Rectal smooth muscle tissue (tissue), 1 donor: ENCODE measurements at regions not wholly inside any gene's neighbourhood (a gene's known extent, or its start where the extent isn't known, plus 50 kb on each side); places are given as distances from the start of the nearest gene placed in this dataset.
"Not testable (repeated sequence)": the region's sequence is repeated elsewhere in the genome, so short reads cannot be mapped to it uniquely, and the experiment has no call there.

ENCODE experiments used
- H3K27ac ChIP-seq: one replicate; pipeline ENCODE4 v1.7.0; 2013; ENCODE audit warnings: low read depth, low read length, inconsistent platforms
- H3K27me3 ChIP-seq: one replicate; pipeline ENCODE4 v1.7.0; 2013; ENCODE audit warnings: low read length; ENCODE audit not compliant: control insufficient read depth, insufficient read depth
- H3K36me3 ChIP-seq: one replicate; pipeline ENCODE4 v1.7.0; 2013; ENCODE audit warnings: low read length; ENCODE audit not compliant: control insufficient read depth, insufficient read depth
- H3K4me1 ChIP-seq: one replicate; pipeline ENCODE4 v1.7.0; 2013; ENCODE audit warnings: low read length; ENCODE audit not compliant: control insufficient read depth, insufficient read depth
- H3K4me3 ChIP-seq: one replicate; pipeline ENCODE4 v1.7.0; 2013; ENCODE audit warnings: low read length
- H3K9ac ChIP-seq: one replicate; pipeline ENCODE4 v1.7.0; 2013; ENCODE audit warnings: low read length

- Histone ChIP-seq H3K4me1 (no peaks in the 10 kb centered on the region), H3K9ac (no peak overlapping the region), H3K27ac (no peak overlapping the region), H3K4me3 (no peak overlapping the region), H3K27me3 (no peaks in the 10 kb centered on the region), H3K36me3 (no peaks in the 10 kb centered on the region)
These were observed 708.6 kb upstream of the ZNF608 start for GRCh38 chr5:125455041-125455440.

GRCh38 chr5:125456005-125456404 is 709.6 kb upstream of the ZNF608 start:
- not testable (repeated sequence) for H3K36me3 ChIP-seq, H3K27ac ChIP-seq, H3K4me3 ChIP-seq, H3K27me3 ChIP-seq, H3K4me1 ChIP-seq, H3K9ac ChIP-seq

- Histone ChIP-seq H3K36me3 (no peaks in the 10 kb centered on the region), H3K4me1 (no peaks in the 10 kb centered on the region), H3K4me3 (no peak overlapping the region), H3K27ac (no peak overlapping the region), H3K9ac (no peak overlapping the region), H3K27me3 (no peaks in the 10 kb centered on the region)
These were observed 711.2 kb upstream of the ZNF608 start for GRCh38 chr5:125457617-125458016.

GRCh38 chr5:125458949-125459348 is 712.5 kb upstream of the ZNF608 start:
- H3K27me3 ChIP-seq, H3K4me1 ChIP-seq, H3K4me3 ChIP-seq, H3K9ac ChIP-seq, H3K27ac ChIP-seq, H3K36me3 ChIP-seq: not testable (repeated sequence)

- Histone ChIP-seq H3K4me3 (no peak overlapping the region), H3K27ac (no peak overlapping the region), H3K4me1 (no peaks in the 10 kb centered on the region), H3K9ac (no peak overlapping the region), H3K36me3 (no peaks in the 10 kb centered on the region), H3K27me3 (no peaks in the 10 kb centered on the region)
These were observed 715.2 kb upstream of the ZNF608 start for GRCh38 chr5:125461641-125462072.

- Histone ChIP-seq H3K27me3 (no peaks in the 10 kb centered on the region), H3K4me1 (no peaks in the 10 kb centered on the region), H3K27ac (no peak overlapping the region), H3K4me3 (no peak overlapping the region), H3K36me3 (no peaks in the 10 kb centered on the region), H3K9ac (no peak overlapping the region)
These were observed 717.1 kb upstream of the ZNF608 start for GRCh38 chr5:125463466-125464092.

- H3K4me3 ChIP-seq, result no peak overlapping the region
- H3K9ac ChIP-seq, result no peak overlapping the region
- H3K4me1 ChIP-seq, result no peaks in the 10 kb centered on the region
- no peaks in the 10 kb centered on the region for H3K36me3 ChIP-seq
- H3K27me3 ChIP-seq, result no peaks in the 10 kb centered on the region
- no peak overlapping the region for H3K27ac ChIP-seq
These were observed 718.5 kb upstream of the ZNF608 start for GRCh38 chr5:125464847-125465432.

GRCh38 chr5:125465703-125466102 is 719.3 kb upstream of the ZNF608 start:
- H3K27me3 ChIP-seq, result no peaks in the 10 kb centered on the region
- no peaks in the 10 kb centered on the region for H3K36me3 ChIP-seq
- no peak overlapping the region for H3K27ac ChIP-seq
- H3K4me3 ChIP-seq, result no peak overlapping the region
- no peaks in the 10 kb centered on the region for H3K4me1 ChIP-seq
- H3K9ac ChIP-seq, result no peak overlapping the region

- H3K36me3 ChIP-seq, result no peaks in the 10 kb centered on the region
- H3K27ac ChIP-seq, result no peak overlapping the region
- H3K9ac ChIP-seq, result no peak overlapping the region
- no peaks in the 10 kb centered on the region for H3K27me3 ChIP-seq
- no peaks in the 10 kb centered on the region for H3K4me1 ChIP-seq
- H3K4me3 ChIP-seq, result no peak overlapping the region
These were observed 720.8 kb upstream of the ZNF608 start for GRCh38 chr5:125467222-125467621.

- Histone ChIP-seq H3K4me1 (no peaks in the 10 kb centered on the region), H3K4me3 (no peak overlapping the region), H3K9ac (no peak overlapping the region), H3K27ac (no peak overlapping the region), H3K27me3 (no peaks in the 10 kb centered on the region), H3K36me3 (no peaks in the 10 kb centered on the region)
These were observed 724.0 kb upstream of the ZNF608 start for GRCh38 chr5:125470280-125470902.

GRCh38 chr5:125476901-125477585 is 730.6 kb upstream of the ZNF608 start:
- peaks cover 7% of the 10 kb centered on the region for H3K4me1 ChIP-seq
- H3K4me3 ChIP-seq, result no peak overlapping the region
- H3K36me3 ChIP-seq, result no peaks in the 10 kb centered on the region
- no peaks in the 10 kb centered on the region for H3K27me3 ChIP-seq
- no peak overlapping the region for H3K27ac ChIP-seq
- H3K9ac ChIP-seq, result no peak overlapping the region

- H3K36me3 ChIP-seq, result no peaks in the 10 kb centered on the region
These were observed 731.1 kb upstream of the ZNF608 start for GRCh38 chr5:125477586-125477975.

More at GRCh38 chr5:125477586-125477975, 731.1 kb upstream of the ZNF608 start:
- no peak overlapping the region for H3K4me3 ChIP-seq
- H3K9ac ChIP-seq, result no peak overlapping the region
- peaks cover 7% of the 10 kb centered on the region for H3K4me1 ChIP-seq
- H3K27me3 ChIP-seq, result no peaks in the 10 kb centered on the region
- no peak overlapping the region for H3K27ac ChIP-seq
